ENCODE measurements at regions not wholly inside any gene's neighbourhood (a gene's known extent, or its start where the extent isn't known, plus 50 kb on each side); places are given as distances from the start of the nearest gene placed in this dataset.

DNA sequence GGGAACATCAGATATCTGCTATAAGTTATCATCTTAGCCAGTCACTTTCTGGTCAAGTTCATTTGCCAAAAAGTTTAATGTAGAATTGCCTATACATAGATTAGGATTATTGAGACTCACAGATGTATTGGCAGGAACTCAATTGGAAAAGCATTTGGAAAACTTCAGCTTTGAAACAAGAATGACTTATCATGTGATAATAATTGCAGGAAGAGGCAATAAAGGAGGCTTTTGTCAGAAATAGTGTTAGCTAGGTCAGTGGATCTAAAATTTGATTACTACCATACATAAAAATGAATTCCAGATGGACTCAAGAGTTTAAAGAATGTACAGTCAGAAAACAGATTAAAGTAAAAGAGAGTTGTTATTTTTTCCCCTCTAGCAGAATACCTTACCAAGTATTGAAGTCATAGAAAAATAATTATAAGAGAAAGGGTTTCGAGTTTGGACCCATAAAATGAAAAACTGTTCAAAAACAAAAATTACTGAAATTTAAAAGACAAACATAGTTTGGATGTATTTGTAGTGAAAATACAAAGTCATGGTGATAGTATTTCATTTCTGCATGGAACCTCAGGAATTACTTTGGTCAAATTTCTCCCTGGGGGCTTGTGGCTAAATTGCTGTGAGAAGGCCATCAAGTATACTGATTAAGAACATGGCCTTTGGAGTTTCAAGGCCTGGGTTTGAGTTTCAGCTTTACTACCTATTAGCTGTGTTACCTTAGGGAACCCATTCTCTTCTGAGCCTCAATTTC is 159.9 kb downstream of the TMEM38B start:
- H3K4me3 Mint-ChIP-seq, result no peak overlapping the region
- H3K36me3 Mint-ChIP-seq, result peaks cover 5% of the 10 kb centered on the region
- ATAC-seq (no peak), DNase-seq (ENCODE audit: low spot score) (no peak)
- H3K27me3 Mint-ChIP-seq, result peaks cover 2 to 14% of the 10 kb centered on the region in 2 donors
- H3K27ac Mint-ChIP-seq, result no peak overlapping the region
- peaks cover 8 to 11% of the 10 kb centered on the region in 2 donors for H3K4me1 Mint-ChIP-seq (ENCODE audit: low read depth in 2 of 2)
- H3K9me3 Mint-ChIP-seq, result peaks cover 5% of the 10 kb centered on the region

DNA sequence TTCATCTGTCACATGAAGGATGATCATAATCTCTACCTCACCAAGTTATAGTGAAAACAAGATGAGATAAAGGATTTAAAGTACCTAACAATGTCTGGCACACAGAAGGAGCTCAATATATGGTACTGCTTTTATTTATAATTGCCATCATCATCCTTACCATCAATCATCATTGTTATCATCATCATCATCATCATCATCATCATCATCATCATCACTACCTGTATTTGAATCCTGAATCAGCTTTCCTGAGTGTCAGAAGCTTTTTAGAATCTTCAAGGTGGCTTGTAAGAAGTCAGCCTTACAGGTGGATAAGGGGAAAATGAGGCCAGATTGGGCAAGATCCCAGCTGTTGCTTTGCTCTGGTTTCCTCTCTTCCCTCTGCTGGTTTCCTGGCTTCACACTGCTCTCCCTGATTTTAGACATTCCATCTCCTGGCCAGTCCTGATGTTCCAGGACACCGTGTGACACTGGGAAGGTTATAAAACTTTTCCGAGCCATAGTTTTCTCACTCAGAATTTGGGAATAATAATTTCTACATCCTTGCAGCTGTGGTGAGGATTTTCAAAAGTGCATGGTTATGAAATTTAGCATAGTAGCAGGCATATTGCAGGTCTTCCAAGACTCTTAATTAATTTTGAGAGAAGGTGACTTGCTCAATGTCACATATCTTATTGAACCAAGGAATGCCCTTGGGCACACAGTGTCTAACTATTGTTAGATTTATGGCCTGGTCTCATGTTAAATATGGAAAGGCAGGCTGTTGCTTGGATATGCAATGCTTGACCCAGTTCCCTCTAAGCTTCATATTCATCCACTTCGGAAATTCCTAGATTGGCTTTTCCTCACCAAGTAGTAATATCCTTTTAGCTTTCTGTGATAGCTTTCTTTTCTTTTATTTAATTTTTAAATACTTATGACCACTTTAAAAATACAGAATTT is 160.7 kb downstream of the TMEM38B start:
- ATAC-seq (no peak), DNase-seq (ENCODE audit: low spot score) (no peak)
- Mint-ChIP-seq H3K27ac (no peak overlapping the region), H3K4me3 (no peak overlapping the region), H3K9me3 (peaks cover 5% of the 10 kb centered on the region), H3K27me3 (peaks cover 2 to 22% of the 10 kb centered on the region in 2 donors), H3K4me1 (ENCODE audit: low read depth in 2 of 2) (peaks cover 16 to 18% of the 10 kb centered on the region in 2 donors), H3K36me3 (peaks cover 11% of the 10 kb centered on the region)

DNA sequence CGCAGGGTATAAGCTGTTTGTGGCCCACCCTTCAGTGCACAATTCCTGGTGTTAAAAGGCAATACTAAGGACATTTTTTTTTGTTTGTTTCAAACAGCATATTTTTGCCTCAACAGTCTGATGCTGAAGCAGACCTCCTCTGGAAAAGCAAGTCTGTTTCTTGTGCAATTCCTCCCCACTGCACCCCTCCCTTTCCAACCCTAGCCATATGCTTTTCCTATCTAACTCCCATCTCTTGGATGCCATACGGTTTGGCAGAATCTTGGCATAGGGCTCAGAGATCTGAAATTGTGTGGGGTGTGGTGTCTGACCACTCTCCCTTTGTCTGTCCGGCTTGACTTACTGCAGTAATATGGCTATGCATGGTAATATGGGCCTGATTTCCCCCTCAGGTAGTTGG is 161.6 kb downstream of the TMEM38B start:
- H3K9me3 Mint-ChIP-seq, result peaks cover 5% of the 10 kb centered on the region
- peaks cover 16 to 18% of the 10 kb centered on the region in 2 donors for H3K4me1 Mint-ChIP-seq (ENCODE audit: low read depth in 2 of 2)
- H3K4me3 Mint-ChIP-seq, result no peak overlapping the region
- ATAC-seq, result no peak
- H3K27ac Mint-ChIP-seq, result no peak overlapping the region
- H3K27me3 Mint-ChIP-seq, result peaks cover 2 to 22% of the 10 kb centered on the region in 2 donors
- H3K36me3 Mint-ChIP-seq, result peaks cover 11% of the 10 kb centered on the region
- no peak for DNase-seq (ENCODE audit: low spot score)

DNA sequence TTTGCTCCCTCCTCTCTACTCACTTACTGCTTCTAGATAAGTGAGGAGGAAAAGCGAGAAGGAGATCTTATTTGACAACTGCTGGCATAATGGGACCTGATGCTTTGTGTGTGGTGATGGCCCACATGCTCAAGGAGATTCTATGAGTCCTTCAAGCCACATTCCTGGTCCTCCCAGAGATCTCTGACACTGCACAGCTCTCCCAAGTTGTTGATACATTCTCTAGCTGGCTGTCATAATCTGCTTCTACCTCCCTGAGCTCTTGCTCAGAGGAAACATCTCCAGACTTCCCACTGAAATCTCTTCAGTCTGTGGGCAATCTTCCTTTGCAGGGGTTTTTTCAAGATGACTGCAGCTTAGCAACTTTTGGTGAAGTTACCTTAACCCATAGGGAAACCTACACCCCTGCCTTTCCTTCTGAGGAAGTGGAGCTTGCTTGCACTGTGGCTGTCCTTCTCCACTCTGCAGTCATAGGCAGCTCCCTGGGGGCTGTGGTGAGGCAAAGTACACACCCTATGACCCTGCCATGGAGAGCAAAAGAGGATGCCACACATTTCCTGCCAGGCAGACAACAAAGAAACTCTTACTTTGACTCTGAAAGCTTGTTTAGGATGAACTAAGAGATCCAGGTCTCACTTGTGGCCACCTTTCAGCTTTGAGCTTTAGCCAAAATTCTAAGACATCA is 163.8 kb downstream of the TMEM38B start:
- Mint-ChIP-seq H3K4me3 (no peak overlapping the region), H3K27ac (peak overlapping the region; percentile 78 to 89), H3K27me3 (peaks cover 0 to 14% of the 10 kb centered on the region in 2 donors)

DNA sequence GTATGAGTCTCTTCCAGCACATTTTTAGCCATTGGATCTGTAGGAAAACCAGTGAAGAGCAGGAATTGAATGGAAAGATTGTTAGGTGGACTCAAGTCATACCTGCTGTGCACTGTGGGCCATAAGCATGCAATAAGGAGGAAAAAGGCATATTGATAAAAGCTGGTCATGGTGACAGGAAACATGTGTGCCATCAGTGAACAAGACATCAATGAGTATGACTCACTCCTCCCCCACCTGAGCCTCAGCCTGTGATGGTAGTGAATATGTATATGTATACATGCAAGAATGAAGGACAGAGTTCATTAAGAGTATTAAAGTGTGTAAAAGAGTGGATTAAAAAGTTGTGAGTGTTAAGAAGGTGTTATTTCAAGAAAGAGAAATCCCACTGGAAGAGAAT is 164.5 kb downstream of the TMEM38B start:
- H3K27me3 Mint-ChIP-seq, result peaks cover 0 to 14% of the 10 kb centered on the region in 2 donors
- DNase-seq (ENCODE audit: low spot score), result no peak
- peaks cover 11% of the 10 kb centered on the region for H3K36me3 Mint-ChIP-seq
- H3K9me3 Mint-ChIP-seq, result peaks cover 5% of the 10 kb centered on the region
- H3K27ac Mint-ChIP-seq, result peak overlapping the region; percentile 78 to 89
- peak overlapping the region; percentile 75 for H3K4me3 Mint-ChIP-seq
- no peak for ATAC-seq
- peaks cover 16 to 18% of the 10 kb centered on the region in 2 donors for H3K4me1 Mint-ChIP-seq (ENCODE audit: low read depth in 2 of 2)

More for the DNA sequence above, 163.8 kb downstream of the TMEM38B start:
- no peak for ATAC-seq
- Mint-ChIP-seq H3K9me3 (peaks cover 5% of the 10 kb centered on the region), H3K4me1 (ENCODE audit: low read depth in 2 of 2) (peaks cover 16 to 18% of the 10 kb centered on the region in 2 donors), H3K36me3 (peaks cover 11% of the 10 kb centered on the region)
- DNase-seq (ENCODE audit: low spot score), result no peak

DNA sequence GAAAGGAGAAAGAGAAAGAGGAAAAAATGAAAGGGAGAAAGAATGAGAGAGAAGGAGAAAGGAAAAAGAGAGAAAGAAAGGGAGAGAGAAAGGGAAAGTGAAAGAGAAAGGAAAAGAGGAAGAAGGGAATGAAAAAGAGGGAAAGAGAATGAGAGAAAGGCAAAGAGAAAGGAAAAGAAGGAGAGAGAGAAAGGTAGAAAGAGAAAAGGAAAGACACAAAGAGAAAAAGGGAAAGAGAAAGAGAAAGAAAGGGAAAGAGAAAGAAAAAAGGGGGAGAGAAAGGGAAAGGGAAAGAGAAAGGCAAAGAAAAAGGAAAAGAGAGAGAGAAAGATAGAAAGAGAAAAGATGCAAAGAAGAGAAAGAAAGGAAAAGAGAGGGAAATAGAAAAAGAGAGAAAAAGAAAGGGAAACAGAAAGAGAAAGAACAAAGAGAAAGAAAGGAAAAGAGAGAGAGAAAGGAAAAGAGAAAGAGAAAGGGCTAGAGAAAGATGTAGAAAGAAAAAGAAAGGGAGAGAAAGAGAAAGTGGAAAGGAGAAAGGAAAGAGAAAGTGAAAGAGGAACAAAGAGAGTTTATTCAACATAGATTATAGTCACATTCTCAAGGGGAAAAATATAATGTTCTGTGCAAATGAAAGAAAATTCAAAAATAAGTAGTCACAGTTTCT is 165.2 kb downstream of the TMEM38B start:
- H3K9me3 Mint-ChIP-seq, result peaks cover 5% of the 10 kb centered on the region

DNA sequence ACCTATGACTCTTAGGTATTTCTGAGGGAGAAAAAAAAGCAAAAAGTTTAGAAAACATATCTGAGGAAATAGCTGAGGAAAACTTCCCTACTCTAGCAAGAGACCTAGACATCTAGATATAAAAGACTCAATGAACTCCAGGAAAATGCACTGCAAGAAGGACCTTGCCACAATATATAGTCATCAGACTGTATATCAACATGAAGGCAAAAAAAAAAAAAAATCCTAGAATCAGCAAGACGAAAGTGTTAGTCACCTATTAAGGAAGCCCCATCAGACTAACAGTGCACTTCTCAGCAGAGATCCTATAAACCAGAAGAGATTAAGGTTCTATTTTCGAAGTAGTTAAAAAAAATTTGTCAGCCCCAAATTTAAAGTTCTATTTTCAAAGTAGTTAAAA is 166.2 kb downstream of the TMEM38B start:
- Mint-ChIP-seq H3K27ac (peak overlapping the region in 1 of 2 donors; percentile 42), H3K4me1 (ENCODE audit: low read depth in 2 of 2) (peaks cover 16 to 18% of the 10 kb centered on the region in 2 donors), H3K9me3 (peaks cover 5% of the 10 kb centered on the region), H3K4me3 (no peak overlapping the region), H3K27me3 (peaks cover 0 to 14% of the 10 kb centered on the region in 2 donors), H3K36me3 (peaks cover 11% of the 10 kb centered on the region)
- no peak for DNase-seq (ENCODE audit: low spot score)
- ATAC-seq, result no peak

More for the DNA sequence above, 165.2 kb downstream of the TMEM38B start:
- Mint-ChIP-seq H3K27me3 (peaks cover 0 to 14% of the 10 kb centered on the region in 2 donors), H3K36me3 (peaks cover 11% of the 10 kb centered on the region), H3K4me3 (peak overlapping the region; percentile 75), H3K27ac (peak overlapping the region; percentile 78 to 89), H3K4me1 (ENCODE audit: low read depth in 2 of 2) (peaks cover 16 to 18% of the 10 kb centered on the region in 2 donors)
- no peak for DNase-seq (ENCODE audit: low spot score)
- peak in 1 of 2 donors; percentile 62 for ATAC-seq

DNA sequence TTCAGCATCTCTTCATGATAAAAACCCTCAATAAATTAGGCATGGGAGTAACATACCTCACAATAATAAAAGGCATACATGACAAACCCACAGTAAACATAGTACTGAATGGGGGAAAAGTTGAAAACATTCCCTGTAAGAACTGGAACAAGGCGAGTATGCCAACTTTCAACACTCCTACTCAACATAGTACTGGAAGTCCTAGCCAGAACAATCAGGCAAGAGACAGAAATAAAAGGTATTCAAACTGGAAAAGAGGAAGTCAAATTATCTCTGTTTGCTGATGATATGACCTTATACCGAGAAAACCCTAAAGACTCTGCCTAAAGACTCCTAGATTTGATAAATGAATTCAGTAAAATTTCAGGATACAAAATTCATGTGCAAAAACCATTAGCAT is 167.6 kb downstream of the TMEM38B start:
- no peak for ATAC-seq
- Mint-ChIP-seq H3K9me3 (peaks cover 5% of the 10 kb centered on the region), H3K27me3 (peaks cover 0 to 14% of the 10 kb centered on the region in 2 donors)

DNA sequence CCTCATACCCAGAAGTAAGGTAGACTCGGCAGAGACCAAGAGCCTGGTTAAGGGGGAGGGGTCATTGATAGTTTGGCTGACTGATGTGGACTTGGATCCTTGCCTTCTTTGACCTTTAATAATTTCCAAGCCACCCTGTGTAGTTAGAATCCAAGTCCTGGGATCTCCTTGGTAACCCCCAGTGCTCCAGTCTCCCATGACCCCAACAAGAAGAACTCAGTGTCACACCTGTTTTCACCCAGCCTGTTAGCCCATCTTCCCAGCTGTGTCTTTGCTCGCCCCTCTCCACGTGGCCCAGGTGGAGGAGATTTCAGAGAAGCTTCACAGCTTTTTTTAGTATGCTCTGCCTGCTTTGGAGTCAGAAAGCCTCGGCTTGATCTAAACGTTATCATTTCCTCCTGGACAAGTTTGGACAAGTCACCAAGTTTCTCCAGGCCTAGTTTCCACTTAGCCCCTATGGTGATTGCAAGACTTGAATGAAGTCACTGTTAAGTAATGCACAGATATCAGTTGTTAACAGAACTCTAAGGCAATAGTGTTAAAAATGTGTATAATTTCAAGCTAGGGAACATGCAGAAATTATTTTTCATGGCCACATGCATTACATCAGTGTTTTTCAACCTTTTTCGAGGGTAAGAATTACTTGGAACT is 170.0 kb downstream of the TMEM38B start:
- H3K36me3 Mint-ChIP-seq, result peaks cover 4% of the 10 kb centered on the region
- peaks cover 5 to 7% of the 10 kb centered on the region in 2 donors for H3K4me1 Mint-ChIP-seq (ENCODE audit: low read depth in 2 of 2)

More for the DNA sequence above, 167.6 kb downstream of the TMEM38B start:
- peak overlapping the region in 1 of 2 donors; percentile 42 for H3K27ac Mint-ChIP-seq
- peaks cover 16 to 18% of the 10 kb centered on the region in 2 donors for H3K4me1 Mint-ChIP-seq (ENCODE audit: low read depth in 2 of 2)
- DNase-seq (ENCODE audit: low spot score), result no peak
- no peak overlapping the region for H3K4me3 Mint-ChIP-seq
- peaks cover 11% of the 10 kb centered on the region for H3K36me3 Mint-ChIP-seq

DNA sequence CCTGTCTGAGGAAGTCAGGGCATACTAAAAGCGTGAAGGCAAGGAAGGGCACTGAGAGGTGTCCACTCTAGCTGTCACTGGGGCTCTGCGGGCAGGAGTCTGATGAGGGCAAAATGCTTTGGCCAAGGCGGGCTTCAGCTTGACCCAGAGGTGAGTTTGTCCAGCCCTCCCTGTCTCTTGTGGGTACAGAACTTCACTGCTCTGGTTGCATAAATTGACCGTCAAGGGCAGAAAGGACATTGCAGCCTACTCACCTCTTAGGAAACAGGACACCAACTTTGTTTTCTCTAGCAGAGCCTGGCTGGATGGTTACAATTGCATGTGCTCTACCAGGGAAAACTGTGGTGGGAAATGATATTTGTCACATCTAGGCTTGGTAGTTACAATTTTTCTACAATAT is 170.9 kb downstream of the TMEM38B start:
- Mint-ChIP-seq H3K4me1 (ENCODE audit: low read depth in 2 of 2) (no peaks in the 10 kb centered on the region), H3K27ac (no peak overlapping the region), H3K4me3 (no peak overlapping the region), H3K9me3 (no peaks in the 10 kb centered on the region), H3K36me3 (no peaks in the 10 kb centered on the region), H3K27me3 (peaks cover 0 to 7% of the 10 kb centered on the region in 2 donors)
- DNase-seq (ENCODE audit: low spot score), result no peak
- no peak for ATAC-seq

More for the DNA sequence above, 170.0 kb downstream of the TMEM38B start:
- ATAC-seq (peak in 1 of 2 donors; percentile 55), DNase-seq (ENCODE audit: low spot score) (no peak)
- Mint-ChIP-seq H3K27me3 (peaks cover 5 to 7% of the 10 kb centered on the region in 2 donors), H3K4me3 (no peak overlapping the region), H3K9me3 (no peaks in the 10 kb centered on the region), H3K27ac (no peak overlapping the region)

DNA sequence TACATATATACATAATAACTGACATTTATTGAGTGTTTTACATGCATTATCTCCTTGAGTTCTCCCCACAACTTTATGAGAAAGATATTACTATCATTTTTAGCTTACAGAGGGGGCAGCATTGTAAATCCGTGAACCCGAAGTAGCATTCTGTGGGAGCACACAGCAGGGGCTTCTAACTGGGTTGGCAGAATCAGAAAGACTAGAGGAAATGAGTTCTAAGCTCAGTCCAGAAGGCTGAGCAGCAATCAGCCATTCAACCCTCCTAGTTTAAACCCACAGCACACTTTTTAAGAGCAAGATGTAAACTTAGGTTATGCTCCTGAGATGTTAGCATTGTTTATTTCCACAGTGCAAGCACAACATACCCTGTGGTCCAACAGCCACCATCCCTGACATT is 177.2 kb downstream of the TMEM38B start:
- DNase-seq (ENCODE audit: low spot score), result no peak
- no peaks in the 10 kb centered on the region for H3K4me1 Mint-ChIP-seq (ENCODE audit: low read depth in 2 of 2)
- H3K36me3 Mint-ChIP-seq, result no peaks in the 10 kb centered on the region
- H3K4me3 Mint-ChIP-seq, result no peak overlapping the region
- ATAC-seq, result no peak
- H3K27me3 Mint-ChIP-seq, result peaks cover 12 to 15% of the 10 kb centered on the region in 2 donors
- no peaks in the 10 kb centered on the region for H3K9me3 Mint-ChIP-seq
- H3K27ac Mint-ChIP-seq, result no peak overlapping the region

DNA sequence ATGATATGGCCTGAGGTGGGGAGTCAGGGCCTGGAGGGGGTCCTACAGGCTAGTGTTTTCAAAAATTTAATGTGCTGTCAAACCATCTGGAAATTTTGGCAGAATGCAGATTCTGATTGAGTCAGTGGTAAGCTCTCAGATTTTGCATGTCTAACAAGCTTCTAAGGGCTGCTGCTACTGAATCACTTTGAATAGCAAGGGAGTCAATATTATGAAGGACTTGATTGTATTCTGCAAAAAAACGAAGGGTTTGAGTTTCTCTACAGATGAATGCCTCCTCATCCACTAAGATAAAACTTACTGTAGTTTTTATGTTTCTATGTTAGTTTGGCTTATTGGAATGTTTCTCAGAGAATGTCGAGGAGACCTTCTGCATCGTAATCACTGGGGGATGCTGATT is 179.5 kb downstream of the TMEM38B start:
- Mint-ChIP-seq H3K9me3 (no peaks in the 10 kb centered on the region), H3K4me3 (no peak overlapping the region), H3K4me1 (ENCODE audit: low read depth in 2 of 2) (no peaks in the 10 kb centered on the region), H3K36me3 (no peaks in the 10 kb centered on the region), H3K27me3 (peaks cover 12 to 15% of the 10 kb centered on the region in 2 donors), H3K27ac (no peak overlapping the region)
- ATAC-seq, result no peak
- DNase-seq (ENCODE audit: low spot score), result no peak

All from natural killer cell treated with Interleukin-12 subunit alpha and Interleukin-12 subunit beta and Interleukin-15 and Interleukin-18, amount 100 ng/mL, for 72 hours (primary cell).